ENCODE measurements at regions not wholly inside any gene's neighbourhood (a gene's known extent, or its start where the extent isn't known, plus 50 kb on each side); places are given as distances from the start of the nearest gene placed in this dataset.

DNA sequence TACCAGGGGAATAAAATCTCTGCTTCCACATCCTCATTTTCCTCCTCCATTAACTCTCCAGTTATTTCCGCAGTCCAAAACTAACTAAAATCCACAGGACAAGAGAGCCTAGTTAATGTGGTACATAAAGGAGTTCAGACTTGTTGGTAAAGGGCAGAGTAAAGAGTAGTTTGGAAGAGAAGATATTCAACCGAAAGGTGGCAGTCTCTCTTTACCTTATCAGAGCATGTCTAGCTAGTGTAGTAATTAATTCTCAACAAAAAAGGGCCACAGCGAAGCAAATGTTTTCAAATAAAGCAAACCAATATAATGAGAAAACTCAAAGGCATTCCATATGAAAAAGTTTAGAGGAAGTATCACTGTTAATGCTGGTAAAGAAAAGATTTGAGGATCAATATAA, 286.5 kb downstream of the GLUD2 start:
- no peak for TF ChIP-seq POLR2A (IDR thresholded peaks at IDR 0.05)
- TF ChIP-seq CTCF (IDR thresholded peaks at IDR 0.05), result peak in 1 of 4 donors; percentile 26
